GM23338 (cell line): ENCODE measurements at regions not wholly inside any gene's neighbourhood (a gene's known extent, or its start where the extent isn't known, plus 50 kb on each side); places are given as distances from the start of the nearest gene placed in this dataset.

Experiments
- ATAC-seq: fragments of 200-7000 bp; cut with Tn5 transposase; 3 replicates; pipeline ENCODE4 v1.9.1; 2020
- DNase-seq: peaks from one replicate; pipeline ENCODE4 v3.0.0-alpha.2; 2015; ENCODE audit warnings: low spot score
- H2AFZ ChIP-seq: fragments of 200-600 bp; sonication (generic); 2 replicates; pipeline ENCODE4 v1.8.0; 2016; ENCODE audit warnings: antibody characterized with exemption, mild to moderate bottlenecking, moderate library complexity
- H3F3A ChIP-seq: fragments of 200-600 bp; sonication (generic); replicated peaks from 2 replicates; pipeline ENCODE4 v1.8.0; 2017; ENCODE audit warnings: antibody characterized with exemption, mixed run types, low read depth
- H3K27ac ChIP-seq: fragments of 200-600 bp; sonication (generic); 2 replicates; pipeline ENCODE4 v1.6.1; 2016; ENCODE audit warnings: low read depth
- H3K27me3 ChIP-seq: fragments of 200-600 bp; sonication (generic); 2 replicates; pipeline ENCODE4 v1.8.0; 2016; ENCODE audit warnings: mild to moderate bottlenecking, mixed run types, moderate library complexity; ENCODE audit not compliant: insufficient read depth
- H3K36me3 ChIP-seq: fragments of 200-600 bp; sonication (generic); 2 replicates; pipeline ENCODE4 v1.8.0; 2016; ENCODE audit warnings: mild to moderate bottlenecking; ENCODE audit not compliant: insufficient read depth
- H3K4me1 ChIP-seq: fragments of 200-600 bp; sonication (generic); 2 replicates; pipeline ENCODE4 v1.8.0; 2016; ENCODE audit warnings: mild to moderate bottlenecking, moderate library complexity; ENCODE audit not compliant: insufficient read depth
- H3K4me2 ChIP-seq: fragments of 200-600 bp; sonication (generic); 2 replicates; pipeline ENCODE4 v1.7.1; 2017; ENCODE audit warnings: mixed run types
- H3K4me3 ChIP-seq: fragments of 200-600 bp; sonication (generic); 2 replicates; pipeline ENCODE4 v1.6.1; 2016; ENCODE audit warnings: mixed run types
- H3K79me2 ChIP-seq: fragments of 200-600 bp; sonication (generic); replicated peaks from 2 replicates; pipeline ENCODE4 v1.8.0; 2017; ENCODE audit warnings: mild to moderate bottlenecking; ENCODE audit not compliant: insufficient read depth
- H3K9me2 ChIP-seq: fragments of 200-600 bp; sonication (generic); 2 replicates; pipeline ENCODE4 v1.8.0; 2017; ENCODE audit not compliant: insufficient read depth
- H4K20me1 ChIP-seq: fragments of 200-600 bp; sonication (generic); replicated peaks from 2 replicates; pipeline ENCODE4 v1.8.0; 2017; ENCODE audit warnings: mild to moderate bottlenecking; ENCODE audit not compliant: insufficient read depth
- H3K27ac Mint-ChIP-seq: 2 replicates; pipeline ENCODE4 v1.8.0; 2020; ENCODE audit warnings: inconsistent platforms, mild to moderate bottlenecking, moderate library complexity, mixed read lengths
- H3K27me3 Mint-ChIP-seq: 3 replicates; pipeline ENCODE4 v1.8.0; 2022; ENCODE audit warnings: low read depth, mild to moderate bottlenecking, moderate library complexity, mixed read lengths, inconsistent platforms; ENCODE audit not compliant: insufficient read depth, poor library complexity
- H3K36me3 Mint-ChIP-seq: 3 replicates; pipeline ENCODE4 v1.8.0; 2021; ENCODE audit warnings: low read depth, mild to moderate bottlenecking, inconsistent platforms, moderate library complexity, mixed read lengths
- H3K4me1 Mint-ChIP-seq: 3 replicates; pipeline ENCODE4 v1.8.0; 2020; ENCODE audit warnings: mild to moderate bottlenecking, inconsistent platforms, mixed read lengths
- H3K4me3 Mint-ChIP-seq: 3 replicates; pipeline ENCODE4 v1.8.0; 2021; ENCODE audit warnings: moderate library complexity, mild to moderate bottlenecking, inconsistent platforms, mixed read lengths
- H3K9me3 Mint-ChIP-seq: 3 replicates; pipeline ENCODE4 v1.8.0; 2020; ENCODE audit warnings: moderate library complexity, mild to moderate bottlenecking, inconsistent platforms, mixed read lengths
- EZH2 ChIP-seq: fragments of 200-600 bp; sonication (generic); IDR thresholded peaks from one replicate; pipeline ENCODE4 v1.8.0; 2017; ENCODE audit warnings: antibody characterized with exemption, mild to moderate bottlenecking, low read depth; ENCODE audit not compliant: unreplicated experiment
- EZH2phosphoT487 ChIP-seq: fragments of 200-600 bp; sonication (generic); IDR thresholded peaks from one replicate; pipeline ENCODE4 v1.8.1; 2018; ENCODE audit warnings: antibody characterized with exemption; ENCODE audit not compliant: unreplicated experiment
- STAT1 ChIP-seq: IDR thresholded peaks from one replicate; pipeline ENCODE4 v1.6.1; 2016; ENCODE audit warnings: antibody characterized with exemption; ENCODE audit not compliant: unreplicated experiment
- ZNF114 ChIP-seq: fragments of 250-450 bp; sonication (Bioruptor Pico); IDR thresholded peaks from 2 replicates; pipeline ENCODE4 v1.5.0; 2020; ENCODE audit warnings: mild to moderate bottlenecking, moderate library complexity
- ZNF331 ChIP-seq: fragments of 250-450 bp; sonication (Bioruptor Pico); IDR thresholded peaks from 2 replicates; pipeline ENCODE4 v1.5.0; 2020; ENCODE audit warnings: low read depth, mild to moderate bottlenecking, moderate library complexity
- TF ChIP-seq, protein P1 (sequence below): IDR thresholded peaks from 2 replicates; pipeline ENCODE4 v1.6.1; 2016; ENCODE audit warnings: antibody characterized with exemption
- TF ChIP-seq, protein P2 (sequence below): IDR thresholded peaks from one replicate; pipeline ENCODE4 v1.6.1; 2018; ENCODE audit warnings: antibody characterized with exemption; ENCODE audit not compliant: unreplicated experiment
- TF ChIP-seq, protein P3 (sequence below): fragments of 250-450 bp; sonication (Bioruptor Pico); IDR thresholded peaks from 2 replicates; pipeline ENCODE4 v1.5.0; 2020; ENCODE audit warnings: mild to moderate bottlenecking, moderate library complexity

DNA sequence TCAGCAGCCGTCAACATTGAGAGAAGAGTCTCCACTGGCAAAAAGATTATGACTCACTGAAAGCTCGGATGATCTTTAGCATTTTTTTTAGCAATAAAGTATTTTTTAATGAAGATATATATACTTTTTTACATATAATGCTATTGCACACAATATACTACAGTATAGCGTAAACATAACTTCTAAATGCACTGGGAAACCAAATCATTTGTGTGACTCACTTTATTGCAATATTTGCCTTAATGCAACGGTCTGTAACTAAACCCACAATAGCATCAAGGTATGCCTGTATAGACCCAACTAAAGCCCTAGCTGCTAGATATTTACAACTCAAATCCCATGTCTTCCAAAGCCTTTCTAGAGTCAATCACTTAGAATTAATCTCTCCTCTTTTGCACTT lies 52.3 kb upstream of the EDNRA start:
- no peaks in the 10 kb centered on the region for H4K20me1 ChIP-seq
- no peak overlapping the region for H3K4me3 ChIP-seq
- H3K4me1 ChIP-seq, result 0 out of 2 replicates have a peak, but pooled peaks cover 2% of the 10 kb centered on the region
- no peaks in the 10 kb centered on the region for H3F3A ChIP-seq
- TF ChIP-seq, protein P1, sequence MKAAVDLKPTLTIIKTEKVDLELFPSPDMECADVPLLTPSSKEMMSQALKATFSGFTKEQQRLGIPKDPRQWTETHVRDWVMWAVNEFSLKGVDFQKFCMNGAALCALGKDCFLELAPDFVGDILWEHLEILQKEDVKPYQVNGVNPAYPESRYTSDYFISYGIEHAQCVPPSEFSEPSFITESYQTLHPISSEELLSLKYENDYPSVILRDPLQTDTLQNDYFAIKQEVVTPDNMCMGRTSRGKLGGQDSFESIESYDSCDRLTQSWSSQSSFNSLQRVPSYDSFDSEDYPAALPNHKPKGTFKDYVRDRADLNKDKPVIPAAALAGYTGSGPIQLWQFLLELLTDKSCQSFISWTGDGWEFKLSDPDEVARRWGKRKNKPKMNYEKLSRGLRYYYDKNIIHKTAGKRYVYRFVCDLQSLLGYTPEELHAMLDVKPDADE, result no peak
- TF ChIP-seq, protein P2, sequence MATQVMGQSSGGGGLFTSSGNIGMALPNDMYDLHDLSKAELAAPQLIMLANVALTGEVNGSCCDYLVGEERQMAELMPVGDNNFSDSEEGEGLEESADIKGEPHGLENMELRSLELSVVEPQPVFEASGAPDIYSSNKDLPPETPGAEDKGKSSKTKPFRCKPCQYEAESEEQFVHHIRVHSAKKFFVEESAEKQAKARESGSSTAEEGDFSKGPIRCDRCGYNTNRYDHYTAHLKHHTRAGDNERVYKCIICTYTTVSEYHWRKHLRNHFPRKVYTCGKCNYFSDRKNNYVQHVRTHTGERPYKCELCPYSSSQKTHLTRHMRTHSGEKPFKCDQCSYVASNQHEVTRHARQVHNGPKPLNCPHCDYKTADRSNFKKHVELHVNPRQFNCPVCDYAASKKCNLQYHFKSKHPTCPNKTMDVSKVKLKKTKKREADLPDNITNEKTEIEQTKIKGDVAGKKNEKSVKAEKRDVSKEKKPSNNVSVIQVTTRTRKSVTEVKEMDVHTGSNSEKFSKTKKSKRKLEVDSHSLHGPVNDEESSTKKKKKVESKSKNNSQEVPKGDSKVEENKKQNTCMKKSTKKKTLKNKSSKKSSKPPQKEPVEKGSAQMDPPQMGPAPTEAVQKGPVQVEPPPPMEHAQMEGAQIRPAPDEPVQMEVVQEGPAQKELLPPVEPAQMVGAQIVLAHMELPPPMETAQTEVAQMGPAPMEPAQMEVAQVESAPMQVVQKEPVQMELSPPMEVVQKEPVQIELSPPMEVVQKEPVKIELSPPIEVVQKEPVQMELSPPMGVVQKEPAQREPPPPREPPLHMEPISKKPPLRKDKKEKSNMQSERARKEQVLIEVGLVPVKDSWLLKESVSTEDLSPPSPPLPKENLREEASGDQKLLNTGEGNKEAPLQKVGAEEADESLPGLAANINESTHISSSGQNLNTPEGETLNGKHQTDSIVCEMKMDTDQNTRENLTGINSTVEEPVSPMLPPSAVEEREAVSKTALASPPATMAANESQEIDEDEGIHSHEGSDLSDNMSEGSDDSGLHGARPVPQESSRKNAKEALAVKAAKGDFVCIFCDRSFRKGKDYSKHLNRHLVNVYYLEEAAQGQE, result no peak
- TF ChIP-seq ZNF114 (CRISPR knock-in tag) (no peak), STAT1 (no peak), EZH2 (no peak), ZNF331 (CRISPR knock-in tag) (no peak), EZH2phosphoT487 (no peak)
- TF ChIP-seq, protein P3, sequence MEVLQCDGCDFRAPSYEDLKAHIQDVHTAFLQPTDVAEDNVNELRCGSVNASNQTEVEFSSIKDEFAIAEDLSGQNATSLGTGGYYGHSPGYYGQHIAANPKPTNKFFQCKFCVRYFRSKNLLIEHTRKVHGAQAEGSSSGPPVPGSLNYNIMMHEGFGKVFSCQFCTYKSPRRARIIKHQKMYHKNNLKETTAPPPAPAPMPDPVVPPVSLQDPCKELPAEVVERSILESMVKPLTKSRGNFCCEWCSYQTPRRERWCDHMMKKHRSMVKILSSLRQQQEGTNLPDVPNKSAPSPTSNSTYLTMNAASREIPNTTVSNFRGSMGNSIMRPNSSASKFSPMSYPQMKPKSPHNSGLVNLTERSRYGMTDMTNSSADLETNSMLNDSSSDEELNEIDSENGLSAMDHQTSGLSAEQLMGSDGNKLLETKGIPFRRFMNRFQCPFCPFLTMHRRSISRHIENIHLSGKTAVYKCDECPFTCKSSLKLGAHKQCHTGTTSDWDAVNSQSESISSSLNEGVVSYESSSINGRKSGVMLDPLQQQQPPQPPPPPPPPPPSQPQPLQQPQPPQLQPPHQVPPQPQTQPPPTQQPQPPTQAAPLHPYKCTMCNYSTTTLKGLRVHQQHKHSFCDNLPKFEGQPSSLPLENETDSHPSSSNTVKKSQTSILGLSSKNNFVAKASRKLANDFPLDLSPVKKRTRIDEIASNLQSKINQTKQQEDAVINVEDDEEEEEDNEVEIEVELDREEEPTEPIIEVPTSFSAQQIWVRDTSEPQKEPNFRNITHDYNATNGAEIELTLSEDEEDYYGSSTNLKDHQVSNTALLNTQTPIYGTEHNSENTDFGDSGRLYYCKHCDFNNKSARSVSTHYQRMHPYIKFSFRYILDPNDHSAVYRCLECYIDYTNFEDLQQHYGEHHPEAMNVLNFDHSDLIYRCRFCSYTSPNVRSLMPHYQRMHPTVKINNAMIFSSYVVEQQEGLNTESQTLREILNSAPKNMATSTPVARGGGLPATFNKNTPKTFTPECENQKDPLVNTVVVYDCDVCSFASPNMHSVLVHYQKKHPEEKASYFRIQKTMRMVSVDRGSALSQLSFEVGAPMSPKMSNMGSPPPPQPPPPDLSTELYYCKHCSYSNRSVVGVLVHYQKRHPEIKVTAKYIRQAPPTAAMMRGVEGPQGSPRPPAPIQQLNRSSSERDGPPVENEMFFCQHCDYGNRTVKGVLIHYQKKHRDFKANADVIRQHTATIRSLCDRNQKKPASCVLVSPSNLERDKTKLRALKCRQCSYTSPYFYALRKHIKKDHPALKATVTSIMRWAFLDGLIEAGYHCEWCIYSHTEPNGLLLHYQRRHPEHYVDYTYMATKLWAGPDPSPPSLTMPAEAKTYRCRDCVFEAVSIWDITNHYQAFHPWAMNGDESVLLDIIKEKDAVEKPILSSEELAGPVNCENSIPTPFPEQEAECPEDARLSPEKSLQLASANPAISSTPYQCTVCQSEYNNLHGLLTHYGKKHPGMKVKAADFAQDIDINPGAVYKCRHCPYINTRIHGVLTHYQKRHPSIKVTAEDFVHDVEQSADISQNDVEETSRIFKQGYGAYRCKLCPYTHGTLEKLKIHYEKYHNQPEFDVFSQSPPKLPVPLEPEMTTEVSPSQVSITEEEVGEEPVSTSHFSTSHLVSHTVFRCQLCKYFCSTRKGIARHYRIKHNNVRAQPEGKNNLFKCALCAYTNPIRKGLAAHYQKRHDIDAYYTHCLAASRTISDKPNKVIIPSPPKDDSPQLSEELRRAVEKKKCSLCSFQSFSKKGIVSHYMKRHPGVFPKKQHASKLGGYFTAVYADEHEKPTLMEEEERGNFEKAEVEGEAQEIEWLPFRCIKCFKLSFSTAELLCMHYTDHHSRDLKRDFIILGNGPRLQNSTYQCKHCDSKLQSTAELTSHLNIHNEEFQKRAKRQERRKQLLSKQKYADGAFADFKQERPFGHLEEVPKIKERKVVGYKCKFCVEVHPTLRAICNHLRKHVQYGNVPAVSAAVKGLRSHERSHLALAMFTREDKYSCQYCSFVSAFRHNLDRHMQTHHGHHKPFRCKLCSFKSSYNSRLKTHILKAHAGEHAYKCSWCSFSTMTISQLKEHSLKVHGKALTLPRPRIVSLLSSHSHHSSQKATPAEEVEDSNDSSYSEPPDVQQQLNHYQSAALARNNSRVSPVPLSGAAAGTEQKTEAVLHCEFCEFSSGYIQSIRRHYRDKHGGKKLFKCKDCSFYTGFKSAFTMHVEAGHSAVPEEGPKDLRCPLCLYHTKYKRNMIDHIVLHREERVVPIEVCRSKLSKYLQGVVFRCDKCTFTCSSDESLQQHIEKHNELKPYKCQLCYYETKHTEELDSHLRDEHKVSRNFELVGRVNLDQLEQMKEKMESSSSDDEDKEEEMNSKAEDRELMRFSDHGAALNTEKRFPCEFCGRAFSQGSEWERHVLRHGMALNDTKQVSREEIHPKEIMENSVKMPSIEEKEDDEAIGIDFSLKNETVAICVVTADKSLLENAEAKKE, result no peak
- H3K4me2 ChIP-seq, result no peak overlapping the region
- H3K27ac ChIP-seq, result no peak overlapping the region
- no peak for DNase-seq
- H3K27me3 Mint-ChIP-seq, result no peaks in the 10 kb centered on the region
- no peak for ATAC-seq
- H3K9me3 Mint-ChIP-seq, result peaks cover 8% of the 10 kb centered on the region; the same call in 2 of the 3 replicates
- H3K79me2 ChIP-seq, result no peaks in the 10 kb centered on the region
- no peaks in the 10 kb centered on the region for H3K36me3 Mint-ChIP-seq
- no peaks in the 10 kb centered on the region for H3K36me3 ChIP-seq
- H3K27me3 ChIP-seq, result no peaks in the 10 kb centered on the region
- no peaks in the 10 kb centered on the region for H3K9me2 ChIP-seq
- peaks cover 7% of the 10 kb centered on the region for H3K4me1 Mint-ChIP-seq
- H3K27ac Mint-ChIP-seq, result no peak overlapping the region
- no peak overlapping the region for H2AFZ ChIP-seq
- no peak overlapping the region for H3K4me3 Mint-ChIP-seq
